GM23248 (cell line): ENCODE measurements at regions not wholly inside any gene's neighbourhood (a gene's known extent, or its start where the extent isn't known, plus 50 kb on each side); places are given as distances from the start of the nearest gene placed in this dataset.

Source experiments
- DNase-seq: peaks from one replicate; pipeline ENCODE4 v3.0.0-alpha.2; 2015
- H2AFZ ChIP-seq: fragments of 200-600 bp; sonication (generic); 2 replicates; pipeline ENCODE4 v1.6.1; 2016; ENCODE audit warnings: antibody characterized with exemption
- H3F3A ChIP-seq: fragments of 200-600 bp; sonication (generic); 2 replicates; pipeline ENCODE4 v1.6.1; 2016; ENCODE audit warnings: mild to moderate bottlenecking, antibody characterized with exemption, mixed run types; ENCODE audit not compliant: insufficient read depth
- H3K27ac ChIP-seq: fragments of 200-600 bp; sonication (generic); 2 replicates; pipeline ENCODE4 v1.5.1; 2016; ENCODE audit warnings: mild to moderate bottlenecking
- H3K27me3 ChIP-seq: fragments of 200-600 bp; sonication (generic); replicated peaks from 2 replicates; pipeline ENCODE4 v1.6.1; 2016; ENCODE audit warnings: mild to moderate bottlenecking; ENCODE audit not compliant: insufficient read depth
- H3K36me3 ChIP-seq: fragments of 200-600 bp; sonication (generic); 2 replicates; pipeline ENCODE4 v1.6.1; 2016; ENCODE audit warnings: low read depth, mild to moderate bottlenecking
- H3K4me1 ChIP-seq: fragments of 200-600 bp; sonication (generic); 2 replicates; pipeline ENCODE4 v1.6.1; 2016; ENCODE audit warnings: mild to moderate bottlenecking; ENCODE audit not compliant: insufficient read depth
- H3K4me2 ChIP-seq: fragments of 200-600 bp; sonication (generic); one replicate; pipeline ENCODE4 v1.6.1; 2016; ENCODE audit warnings: mild to moderate bottlenecking; ENCODE audit not compliant: unreplicated experiment
- H3K4me3 ChIP-seq: fragments of 200-600 bp; sonication (generic); 2 replicates; pipeline ENCODE4 v1.5.1; 2016; ENCODE audit warnings: mild to moderate bottlenecking
- H3K79me2 ChIP-seq: fragments of 200-600 bp; sonication (generic); 2 replicates; pipeline ENCODE4 v1.6.1; 2016; ENCODE audit warnings: mild to moderate bottlenecking; ENCODE audit not compliant: insufficient read depth
- H3K9ac ChIP-seq: fragments of 200-600 bp; sonication (generic); 2 replicates; pipeline ENCODE4 v1.6.1; 2016; ENCODE audit warnings: mild to moderate bottlenecking
- H3K9me2 ChIP-seq: fragments of 200-600 bp; sonication (generic); 2 replicates; pipeline ENCODE4 v1.6.1; 2016; ENCODE audit warnings: mixed run types, mild to moderate bottlenecking, moderate library complexity; ENCODE audit not compliant: insufficient read depth
- H3K9me3 ChIP-seq: fragments of 200-600 bp; sonication (generic); one replicate; pipeline ENCODE4 v1.6.1; 2017; ENCODE audit warnings: low read depth
- H4K20me1 ChIP-seq: fragments of 200-600 bp; sonication (generic); 2 replicates; pipeline ENCODE4 v1.6.0; 2016; ENCODE audit not compliant: insufficient read depth
- EZH2 ChIP-seq: fragments of 200-600 bp; sonication (generic); IDR thresholded peaks from 2 replicates; pipeline ENCODE4 v1.6.1; 2018; ENCODE audit warnings: antibody characterized with exemption, mild to moderate bottlenecking; ENCODE audit not compliant: insufficient read depth, poor library complexity, severe bottlenecking
- EZH2phosphoT487 ChIP-seq: fragments of 200-600 bp; sonication (generic); IDR thresholded peaks from 2 replicates; pipeline ENCODE4 v1.6.1; 2018; ENCODE audit warnings: antibody characterized with exemption, moderate library complexity, mild to moderate bottlenecking, low read depth; ENCODE audit not compliant: insufficient read depth
- WGBS, 2 experiments: methylation state at CpG; one replicate each; pipeline ENCODE4 v1.1.6; 2015 to 2017; ENCODE audit warnings: low lambda C conversion rate in 2 of 2, low coverage in 1 of 2; ENCODE audit errors: missing lambda C conversion rate in 2 of 2; 5-methylcytosine and 5-hydroxymethylcytosine counted together
- in situ Hi-C: fragments of 300-500 bp; cut with MboI; formaldehyde crosslinking; loops from 2 replicates; pipeline ENCODE4 v1.15.0; 2020

DNA sequence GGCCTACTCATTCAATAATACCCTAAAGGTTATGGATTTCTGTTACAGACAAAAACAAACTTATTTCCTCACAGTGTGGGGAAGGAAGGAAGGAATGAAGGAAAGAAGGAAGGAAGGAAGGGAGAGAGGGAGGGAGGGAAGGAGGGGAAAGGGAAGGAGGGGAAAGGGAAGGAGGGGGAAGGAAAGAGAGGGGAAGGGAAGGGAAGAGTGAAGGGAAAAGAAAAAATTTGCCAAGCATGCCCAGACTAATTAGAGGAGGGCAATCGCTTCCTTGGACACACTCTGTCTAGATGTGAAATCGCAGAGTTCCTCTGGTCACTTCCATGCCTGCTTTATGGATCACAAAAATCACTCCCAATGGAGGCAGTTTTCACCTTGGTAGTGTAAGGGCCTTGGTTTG lies 570.1 kb upstream of the SOX9 start:
- Histone ChIP-seq H2AFZ (no peak overlapping the region), H3K79me2 (no peaks in the 10 kb centered on the region), H4K20me1 (no peaks in the 10 kb centered on the region), H3K4me3 (no peak overlapping the region), H3K4me2 (no peak overlapping the region), H3K27me3 (no peaks in the 10 kb centered on the region; the same call in 1 of the 2 replicates), H3K4me1 (peaks cover 14% of the 10 kb centered on the region), H3K27ac (no peak overlapping the region), H3K36me3 (no peaks in the 10 kb centered on the region), H3K9me2 (no peaks in the 10 kb centered on the region), H3K9me3 (no peaks in the 10 kb centered on the region), H3F3A (0 out of 2 replicates have a peak, but pooled peaks cover 5% of the 10 kb centered on the region), H3K9ac (no peak overlapping the region)
- no peak for DNase-seq
- WGBS, 2 experiments = 63 to 89% methylated on average over 2 of the region's 2 CpGs
- in situ Hi-C loops = no loop called here
- no peak for TF ChIP-seq EZH2
- TF ChIP-seq EZH2phosphoT487 = no peak

DNA sequence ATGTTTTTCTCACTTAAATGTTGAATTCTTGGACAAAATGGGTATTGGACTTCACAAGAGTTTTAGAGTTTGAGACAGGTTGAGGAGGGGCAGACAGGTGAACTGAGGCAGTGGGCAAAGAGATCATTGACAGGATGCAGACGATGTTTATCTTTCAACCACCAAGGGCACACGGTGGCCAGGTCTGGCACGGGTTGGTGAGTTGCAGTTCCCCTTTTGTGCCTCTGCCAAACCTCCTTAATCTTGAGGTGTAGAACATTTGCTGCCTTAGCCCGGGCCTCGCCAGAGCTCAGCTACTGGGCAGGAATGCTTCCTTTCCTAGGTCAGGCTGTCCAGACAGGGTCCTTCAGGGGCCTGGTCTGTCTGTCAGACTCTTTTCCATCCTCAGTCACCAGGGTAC lies 567.4 kb upstream of the SOX9 start:
- Histone ChIP-seq H3K9me3 (no peaks in the 10 kb centered on the region), H3K9ac (no peak overlapping the region), H4K20me1 (no peaks in the 10 kb centered on the region), H3K4me3 (no peak overlapping the region), H2AFZ (no peak overlapping the region), H3K4me2 (no peak overlapping the region), H3F3A (0 out of 2 replicates have a peak, but pooled peaks cover 5% of the 10 kb centered on the region), H3K27ac (no peak overlapping the region), H3K79me2 (no peaks in the 10 kb centered on the region), H3K36me3 (no peaks in the 10 kb centered on the region), H3K27me3 (no peaks in the 10 kb centered on the region; the same call in 1 of the 2 replicates), H3K9me2 (no peaks in the 10 kb centered on the region), H3K4me1 (peaks cover 6% of the 10 kb centered on the region)
- in situ Hi-C loops = no loop called here
- 75 to 77% methylated on average over 5 of the region's 5 CpGs for WGBS, 2 experiments
- TF ChIP-seq EZH2 (no peak), EZH2phosphoT487 (no peak)
- DNase-seq = no peak

DNA sequence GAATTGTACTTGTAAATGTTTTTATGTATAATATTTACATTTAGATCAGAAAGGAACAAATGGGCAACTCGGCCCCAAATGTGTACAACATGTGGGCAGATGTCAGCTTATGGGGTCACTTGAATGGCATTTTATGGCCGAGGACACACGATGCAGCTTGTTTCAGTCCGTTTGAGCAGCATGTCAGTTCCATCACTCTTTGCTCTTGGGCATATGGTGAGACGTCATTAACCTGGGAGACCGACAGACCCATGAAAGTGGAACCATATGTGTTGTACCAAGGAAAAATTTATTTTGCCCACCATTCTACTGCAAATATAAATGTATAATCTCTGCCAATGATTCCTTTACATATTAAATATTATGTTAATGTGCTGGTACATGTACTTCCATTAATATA lies 561.9 kb upstream of the SOX9 start:
- no peak for TF ChIP-seq EZH2
- TF ChIP-seq EZH2phosphoT487 = no peak
- in situ Hi-C loops = no loop called here
- Histone ChIP-seq H3K9me2 (no peaks in the 10 kb centered on the region), H3K36me3 (no peaks in the 10 kb centered on the region), H4K20me1 (no peaks in the 10 kb centered on the region), H2AFZ (no peak overlapping the region), H3K27ac (no peak overlapping the region), H3F3A (no peaks in the 10 kb centered on the region), H3K27me3 (no peaks in the 10 kb centered on the region), H3K9me3 (no peaks in the 10 kb centered on the region), H3K4me3 (no peak overlapping the region), H3K9ac (no peak overlapping the region), H3K79me2 (no peaks in the 10 kb centered on the region), H3K4me1 (no peaks in the 10 kb centered on the region), H3K4me2 (no peak overlapping the region)
- 43 to 52% methylated on average over 6 of the region's 6 CpGs for WGBS, 2 experiments
- no peak for DNase-seq

- Histone ChIP-seq H3K9me3 (no peaks in the 10 kb centered on the region), H3K27me3 (no peaks in the 10 kb centered on the region), H3K4me1 (no peaks in the 10 kb centered on the region), H3F3A (no peaks in the 10 kb centered on the region), H3K9ac (no peak overlapping the region), H3K79me2 (no peaks in the 10 kb centered on the region), H3K9me2 (no peaks in the 10 kb centered on the region), H3K36me3 (no peaks in the 10 kb centered on the region), H3K4me2 (no peak overlapping the region), H2AFZ (no peak overlapping the region), H3K4me3 (no peak overlapping the region), H3K27ac (no peak overlapping the region), H4K20me1 (no peaks in the 10 kb centered on the region)
- WGBS, 2 experiments = 48 to 60% methylated on average over 2 of the region's 2 CpGs
- DNase-seq = no peak
- TF ChIP-seq EZH2phosphoT487 (no peak), EZH2 (no peak)
- in situ Hi-C loops = no loop called here
These were observed 548.5 kb upstream of the SOX9 start for GRCh38 chr17:71572343-71572742.

DNA sequence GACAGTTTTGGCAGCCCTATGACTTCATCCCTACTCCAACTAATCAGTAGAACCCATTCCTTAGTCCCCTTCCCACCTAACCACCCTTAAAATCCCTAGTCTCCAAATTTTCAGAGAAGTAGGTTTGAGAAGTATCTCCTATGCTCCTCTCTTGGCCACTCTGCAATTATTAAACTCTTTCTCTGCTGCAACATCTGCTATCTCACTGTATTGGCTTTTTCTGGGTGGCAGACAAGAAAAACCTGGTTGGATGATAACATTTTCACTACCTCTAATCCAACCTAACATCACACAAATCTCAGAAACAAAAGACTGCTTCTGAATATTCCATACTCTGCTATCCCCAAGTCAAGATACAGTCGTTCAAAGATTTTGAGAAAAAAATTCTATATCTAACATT lies 542.4 kb upstream of the SOX9 start:
- no peak overlapping the region for H2AFZ ChIP-seq
- in situ Hi-C loops = no loop called here
- 71 to 94% methylated on average over 1 of the region's 1 CpG for WGBS, 2 experiments
- no peak overlapping the region for H3K9ac ChIP-seq
- no peaks in the 10 kb centered on the region for H3K4me1 ChIP-seq
- H3K36me3 ChIP-seq = no peaks in the 10 kb centered on the region
- no peaks in the 10 kb centered on the region for H4K20me1 ChIP-seq
- H3K9me3 ChIP-seq = no peaks in the 10 kb centered on the region
- H3F3A ChIP-seq = no peaks in the 10 kb centered on the region
- H3K4me3 ChIP-seq = no peak overlapping the region
- H3K27me3 ChIP-seq = no peaks in the 10 kb centered on the region
- no peaks in the 10 kb centered on the region for H3K9me2 ChIP-seq
- H3K4me2 ChIP-seq = no peak overlapping the region
- no peaks in the 10 kb centered on the region for H3K79me2 ChIP-seq
- DNase-seq = no peak
- TF ChIP-seq EZH2phosphoT487 = no peak
- TF ChIP-seq EZH2 = no peak
- no peak overlapping the region for H3K27ac ChIP-seq
